ENCODE measurements at regions not wholly inside any gene's neighbourhood (a gene's known extent, or its start where the extent isn't known, plus 50 kb on each side); places are given as distances from the start of the nearest gene placed in this dataset.

GRCh38 chr13:22647156-22647850 is 533.5 kb upstream of the SGCG start:
- CTCF ChIA-PET, result no interaction called here
- POLR2A ChIA-PET, result no interaction called here
- no peak overlapping the region for H3K4me3 ChIP-seq (ENCODE audit: low read depth, low read length)
- no peak for DNase-seq (ENCODE audit: low read depth)
- no peak for TF ChIP-seq CTCF (IDR thresholded peaks at IDR 0.05; ENCODE audit: insufficient read depth, low read depth, low read length)
- H3K27me3 ChIP-seq (ENCODE audit: control insufficient read depth, insufficient read depth, low read length), result no peaks in the 10 kb centered on the region
- no peaks in the 10 kb centered on the region for H3K36me3 ChIP-seq (ENCODE audit: control insufficient read depth, insufficient read depth, low read length)

- ChIA-PET CTCF (no interaction called here), POLR2A (no interaction called here)
- H3K4me3 ChIP-seq (ENCODE audit: low read depth, low read length), result no peak overlapping the region
- TF ChIP-seq CTCF (IDR thresholded peaks at IDR 0.05; ENCODE audit: insufficient read depth, low read depth, low read length), result no peak
- H3K27me3 ChIP-seq (ENCODE audit: control insufficient read depth, insufficient read depth, low read length), result no peaks in the 10 kb centered on the region
- no peaks in the 10 kb centered on the region for H3K36me3 ChIP-seq (ENCODE audit: control insufficient read depth, insufficient read depth, low read length)
- DNase-seq (ENCODE audit: low read depth), result no peak
Measured at GRCh38 chr13:22648320-22648801, 532.4 kb upstream of the SGCG start.

GRCh38 chr13:22652796-22653195 is 528.0 kb upstream of the SGCG start:
- DNase-seq (ENCODE audit: low read depth), result no peak
- CTCF ChIA-PET, result no interaction called here
- no peaks in the 10 kb centered on the region for H3K27me3 ChIP-seq (ENCODE audit: control insufficient read depth, insufficient read depth, low read length)
- H3K36me3 ChIP-seq (ENCODE audit: control insufficient read depth, insufficient read depth, low read length), result no peaks in the 10 kb centered on the region
- TF ChIP-seq CTCF (IDR thresholded peaks at IDR 0.05; ENCODE audit: insufficient read depth, low read depth, low read length), result no peak
- POLR2A ChIA-PET, result no interaction called here
- no peak overlapping the region for H3K4me3 ChIP-seq (ENCODE audit: low read depth, low read length)

GRCh38 chr13:22653866-22654265 is 526.9 kb upstream of the SGCG start:
- ChIA-PET POLR2A (no interaction called here), CTCF (no interaction called here)
- no peaks in the 10 kb centered on the region for H3K27me3 ChIP-seq (ENCODE audit: control insufficient read depth, insufficient read depth, low read length)
- H3K36me3 ChIP-seq (ENCODE audit: control insufficient read depth, insufficient read depth, low read length), result no peaks in the 10 kb centered on the region
- no peak for DNase-seq (ENCODE audit: low read depth)
- H3K4me3 ChIP-seq (ENCODE audit: low read depth, low read length), result no peak overlapping the region
- no peak for TF ChIP-seq CTCF (IDR thresholded peaks at IDR 0.05; ENCODE audit: insufficient read depth, low read depth, low read length)

- no peak overlapping the region for H3K4me3 ChIP-seq (ENCODE audit: low read depth, low read length)
- ChIA-PET CTCF (no interaction called here), POLR2A (no interaction called here)
- DNase-seq (ENCODE audit: low read depth), result no peak
- H3K27me3 ChIP-seq (ENCODE audit: control insufficient read depth, insufficient read depth, low read length), result no peaks in the 10 kb centered on the region
- no peaks in the 10 kb centered on the region for H3K36me3 ChIP-seq (ENCODE audit: control insufficient read depth, insufficient read depth, low read length)
- TF ChIP-seq CTCF (IDR thresholded peaks at IDR 0.05; ENCODE audit: insufficient read depth, low read depth, low read length), result no peak
Measured at GRCh38 chr13:22655106-22655852, 525.5 kb upstream of the SGCG start.

Measured in BJ (cell line).